ENCODE measurements at regions not wholly inside any gene's neighbourhood (a gene's known extent, or its start where the extent isn't known, plus 50 kb on each side); places are given as distances from the start of the nearest gene placed in this dataset.

DNA sequence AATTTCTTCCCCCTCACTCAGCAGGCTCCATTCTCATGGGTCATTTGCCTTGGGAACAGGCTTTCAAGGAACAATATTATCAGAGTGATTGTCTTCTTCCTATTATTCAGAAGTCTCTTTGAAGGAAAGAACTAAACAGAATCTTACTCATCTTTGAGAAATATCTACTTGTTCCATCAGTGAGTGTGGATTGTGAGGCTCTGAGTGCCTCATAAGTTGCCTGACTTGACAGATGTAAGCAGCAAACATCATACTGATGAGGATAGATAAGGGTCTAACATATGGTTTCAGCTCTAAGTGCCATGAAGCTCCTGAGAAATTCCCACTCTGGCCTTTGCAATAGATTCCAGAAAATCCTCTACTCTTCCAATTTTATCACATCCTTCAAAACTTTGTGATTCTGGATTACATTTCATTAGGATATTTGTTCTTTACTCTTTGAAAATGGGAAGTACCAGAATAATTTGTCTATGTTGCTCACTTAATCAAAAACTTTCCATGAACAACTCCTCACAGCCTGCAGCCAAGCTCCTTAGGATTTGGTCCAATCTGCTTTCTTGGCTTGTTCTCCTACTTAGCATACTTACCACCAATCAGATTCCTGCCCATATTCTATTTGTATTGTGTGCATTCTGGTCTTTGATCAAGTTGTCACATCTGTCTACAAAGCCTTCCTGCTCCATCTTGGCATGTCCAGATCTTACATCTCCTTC lies 120.1 kb downstream of the RPL22L1 start:
- H3K4me3 Mint-ChIP-seq, result no peak overlapping the region
- peaks cover 22% of the 10 kb centered on the region for H3K27me3 Mint-ChIP-seq (ENCODE audit: low read depth)
- CTCF ChIA-PET, result interaction anchor here (1.1 kb wide), 1 partner anchor 99 kb away, joined by 3 read pairs; no protein-coding TSS in a partner anchor

DNA sequence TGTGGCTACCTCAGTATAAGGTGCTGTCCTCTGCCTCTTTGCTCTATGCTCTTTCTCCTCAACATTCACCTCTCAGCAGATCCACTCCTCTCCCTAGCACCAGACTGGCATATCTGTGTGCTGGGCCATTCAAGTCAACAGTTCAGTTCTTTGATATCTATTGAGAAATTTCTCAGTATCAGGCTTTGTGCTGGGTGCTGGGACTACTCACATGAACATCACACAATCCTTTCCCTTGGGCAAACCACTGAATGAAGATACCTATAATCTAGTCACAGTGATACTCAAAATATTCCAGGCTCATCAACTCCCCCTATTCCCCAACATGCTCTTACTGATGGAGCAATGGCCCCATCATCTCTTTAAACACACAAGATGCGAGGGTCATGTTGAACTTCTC lies 120.8 kb downstream of the RPL22L1 start:
- Mint-ChIP-seq H3K9me3 (no peaks in the 10 kb centered on the region), H3K36me3 (ENCODE audit: low read depth) (no peaks in the 10 kb centered on the region), H3K4me3 (no peak overlapping the region), H3K4me1 (ENCODE audit: low read depth) (no peaks in the 10 kb centered on the region), H3K27me3 (ENCODE audit: low read depth) (peaks cover 22% of the 10 kb centered on the region), H3K27ac (no peak overlapping the region)
- CTCF ChIA-PET, result no interaction called here
- intact Hi-C loops (cut with micrococcal nuclease), result no loop called here
- no peak for DNase-seq

More for the DNA sequence above, 120.1 kb downstream of the RPL22L1 start:
- no peaks in the 10 kb centered on the region for H3K9me3 Mint-ChIP-seq
- intact Hi-C loops (cut with micrococcal nuclease), result no loop called here
- no peak for DNase-seq
- H3K36me3 Mint-ChIP-seq (ENCODE audit: low read depth), result no peaks in the 10 kb centered on the region
- no peaks in the 10 kb centered on the region for H3K4me1 Mint-ChIP-seq (ENCODE audit: low read depth)
- H3K27ac Mint-ChIP-seq, result no peak overlapping the region

DNA sequence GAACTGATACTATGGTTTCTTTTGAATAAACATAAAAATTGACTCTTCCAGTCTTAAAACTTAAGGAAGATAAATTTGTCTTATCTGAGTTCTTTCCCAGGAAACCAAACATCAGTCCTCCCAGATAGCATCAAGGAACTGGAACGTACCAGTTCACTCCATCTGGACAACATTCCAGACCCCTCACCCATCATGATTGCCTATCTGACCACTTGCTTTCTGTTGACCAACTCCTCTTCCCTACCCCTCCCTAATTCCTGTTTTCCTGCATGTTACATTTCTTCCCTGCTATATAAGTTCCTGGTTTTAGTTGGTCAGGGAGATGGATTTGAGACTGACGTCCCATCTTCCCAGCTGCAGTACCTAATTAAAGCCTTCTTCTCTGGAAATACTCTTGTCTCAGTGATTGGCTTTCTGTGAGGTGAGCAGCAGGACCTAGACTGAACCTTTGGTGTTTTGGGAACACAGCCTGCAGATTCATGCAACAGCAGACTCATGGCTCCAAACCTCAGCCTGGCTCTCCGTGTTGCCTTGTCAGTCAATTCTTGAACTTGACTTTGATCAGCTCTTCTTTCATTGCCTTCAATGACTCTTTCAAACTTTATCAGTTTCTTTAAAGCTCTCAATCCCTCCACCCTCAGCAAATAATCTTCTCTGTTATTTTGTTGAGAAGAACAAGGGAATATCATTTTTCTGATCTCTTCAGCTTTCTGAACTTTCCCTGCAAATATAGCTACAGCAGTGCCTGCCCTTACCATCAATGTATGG lies 123.6 kb downstream of the RPL22L1 start:
- no peak for DNase-seq
- peaks cover 16% of the 10 kb centered on the region for H3K27me3 Mint-ChIP-seq (ENCODE audit: low read depth)
- H3K9me3 Mint-ChIP-seq, result no peaks in the 10 kb centered on the region
- H3K4me1 Mint-ChIP-seq (ENCODE audit: low read depth), result no peaks in the 10 kb centered on the region
- H3K36me3 Mint-ChIP-seq (ENCODE audit: low read depth), result no peaks in the 10 kb centered on the region
- intact Hi-C loops (cut with micrococcal nuclease), result no loop called here
- no peak overlapping the region for H3K27ac Mint-ChIP-seq
- CTCF ChIA-PET, result no interaction called here
- no peak overlapping the region for H3K4me3 Mint-ChIP-seq

DNA sequence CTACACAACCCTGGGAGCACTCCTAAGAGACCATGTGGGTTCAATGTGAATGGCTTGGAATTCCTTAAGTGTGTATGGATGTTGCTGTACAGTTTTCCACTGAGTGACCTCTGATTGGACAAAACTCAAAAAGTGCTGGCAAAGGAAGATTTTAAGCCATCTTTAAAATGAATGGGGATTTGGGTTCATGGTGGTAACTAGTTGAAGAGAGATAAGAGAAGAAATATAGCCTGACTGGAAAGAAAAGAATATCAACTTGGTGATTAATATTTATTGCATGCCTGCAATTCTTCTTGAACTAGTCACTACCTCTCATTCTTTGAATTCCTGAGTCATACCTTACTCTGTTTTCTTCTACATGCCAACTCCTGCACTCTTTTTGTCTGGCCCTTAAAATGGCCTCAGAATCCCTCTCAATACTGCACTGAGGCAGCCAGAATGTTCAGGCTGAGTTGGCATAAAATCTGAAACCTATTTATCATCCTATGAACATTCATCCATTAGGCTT lies 124.7 kb downstream of the RPL22L1 start:
- DNase-seq, result no peak
- no peak overlapping the region for H3K4me3 Mint-ChIP-seq
- intact Hi-C loops (cut with micrococcal nuclease), result no loop called here
- H3K4me1 Mint-ChIP-seq (ENCODE audit: low read depth), result no peaks in the 10 kb centered on the region
- H3K9me3 Mint-ChIP-seq, result no peaks in the 10 kb centered on the region
- H3K27ac Mint-ChIP-seq, result no peak overlapping the region
- no peaks in the 10 kb centered on the region for H3K36me3 Mint-ChIP-seq (ENCODE audit: low read depth)
- peaks cover 13% of the 10 kb centered on the region for H3K27me3 Mint-ChIP-seq (ENCODE audit: low read depth)
- CTCF ChIA-PET, result no interaction called here

DNA sequence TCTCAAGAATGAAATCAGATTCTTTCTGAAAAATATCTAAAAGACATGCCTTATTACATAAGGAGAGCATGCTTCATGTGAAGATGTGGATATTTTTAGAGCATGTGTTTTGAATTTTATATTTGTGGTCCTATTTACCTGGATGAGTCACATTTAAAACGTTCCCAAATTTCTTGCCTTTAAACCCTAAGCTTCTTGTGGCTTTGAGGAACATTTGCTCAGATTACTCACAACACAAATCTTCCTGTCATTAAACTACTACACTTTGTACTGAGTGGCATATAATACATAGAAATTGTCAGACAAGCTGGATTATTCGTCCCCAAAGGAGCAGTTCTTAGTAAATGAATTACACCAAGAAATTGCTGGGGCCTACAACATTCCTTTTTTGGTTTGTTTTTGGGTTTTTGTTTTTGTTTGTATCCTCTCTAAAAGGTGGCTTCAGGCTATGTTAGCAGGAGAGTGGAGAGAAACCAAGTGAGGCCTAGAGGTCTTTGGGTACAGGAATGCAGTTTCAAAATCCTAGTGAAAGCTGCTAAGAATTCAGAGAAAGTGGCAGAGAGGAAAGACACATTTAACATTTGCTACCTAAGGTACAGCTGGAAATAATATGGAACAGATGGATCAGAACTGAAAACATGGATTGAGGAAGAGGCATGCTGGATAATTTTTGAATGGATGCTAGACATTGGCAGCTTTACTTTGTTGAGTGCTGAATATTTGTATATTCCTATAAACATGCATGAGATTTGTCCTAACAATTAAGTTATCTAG lies 128.1 kb downstream of the RPL22L1 start:
- Mint-ChIP-seq H3K9me3 (no peaks in the 10 kb centered on the region), H3K4me1 (ENCODE audit: low read depth) (no peaks in the 10 kb centered on the region), H3K36me3 (ENCODE audit: low read depth) (no peaks in the 10 kb centered on the region), H3K27ac (no peak overlapping the region), H3K27me3 (ENCODE audit: low read depth) (peaks cover 2% of the 10 kb centered on the region), H3K4me3 (no peak overlapping the region)
- intact Hi-C loops (cut with micrococcal nuclease), result no loop called here
- DNase-seq, result no peak
- CTCF ChIA-PET, result interaction anchor here (1.1 kb wide), 1 partner anchor 70 kb away, joined by 3 read pairs; no protein-coding TSS in a partner anchor

DNA sequence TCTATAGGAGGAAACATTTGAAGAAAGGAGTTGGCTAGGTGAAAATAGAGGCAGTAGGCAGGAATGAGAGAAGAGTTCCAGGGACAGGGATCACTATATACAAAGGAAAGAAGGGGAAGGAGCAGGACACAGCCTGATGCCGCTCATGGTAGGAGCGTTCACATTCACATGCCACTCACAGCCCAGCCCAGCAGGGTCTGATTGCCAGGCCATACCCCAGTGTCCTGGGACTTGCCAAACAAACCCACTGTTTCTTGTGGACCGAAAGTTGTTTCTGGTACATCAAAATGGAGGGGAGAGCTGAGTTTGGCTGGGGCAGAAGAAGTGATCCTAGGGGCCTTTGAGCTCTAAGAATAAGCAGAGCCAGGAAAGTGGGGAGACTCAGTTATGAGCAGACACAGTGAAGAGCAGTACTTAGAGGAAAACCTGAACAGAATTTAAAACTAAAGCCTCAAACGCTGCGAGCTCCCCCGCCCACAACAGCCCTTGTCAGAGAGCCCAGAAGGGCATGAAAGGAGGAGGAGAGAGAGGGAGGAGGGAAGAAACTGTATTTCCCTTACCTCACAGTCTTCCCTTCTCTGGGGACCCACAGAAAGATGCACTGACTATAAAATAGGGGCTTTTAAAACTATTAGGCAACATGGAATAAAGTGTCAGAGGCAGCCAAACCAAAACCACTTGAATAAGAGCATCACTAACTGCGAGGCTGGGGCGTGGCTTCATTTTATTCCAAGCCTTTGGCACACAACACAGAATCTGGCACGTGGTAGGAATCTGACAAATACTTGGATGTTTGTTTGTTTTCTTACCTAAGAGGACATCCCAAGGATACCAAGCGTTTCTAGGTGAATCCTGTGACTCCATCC lies 129.0 kb downstream of the RPL22L1 start:
- Mint-ChIP-seq H3K4me1 (ENCODE audit: low read depth) (no peaks in the 10 kb centered on the region), H3K27me3 (ENCODE audit: low read depth) (peaks cover 2% of the 10 kb centered on the region), H3K9me3 (no peaks in the 10 kb centered on the region), H3K36me3 (ENCODE audit: low read depth) (no peaks in the 10 kb centered on the region), H3K27ac (no peak overlapping the region), H3K4me3 (no peak overlapping the region)
- intact Hi-C loops (cut with micrococcal nuclease), result no loop called here
- no peak for DNase-seq
- CTCF ChIA-PET, result interaction anchor here (0.6 to 1.3 kb wide), 2 partner anchors 13 to 71 kb away, joined by 3 to 5 read pairs; no protein-coding TSS in a partner anchor

DNA sequence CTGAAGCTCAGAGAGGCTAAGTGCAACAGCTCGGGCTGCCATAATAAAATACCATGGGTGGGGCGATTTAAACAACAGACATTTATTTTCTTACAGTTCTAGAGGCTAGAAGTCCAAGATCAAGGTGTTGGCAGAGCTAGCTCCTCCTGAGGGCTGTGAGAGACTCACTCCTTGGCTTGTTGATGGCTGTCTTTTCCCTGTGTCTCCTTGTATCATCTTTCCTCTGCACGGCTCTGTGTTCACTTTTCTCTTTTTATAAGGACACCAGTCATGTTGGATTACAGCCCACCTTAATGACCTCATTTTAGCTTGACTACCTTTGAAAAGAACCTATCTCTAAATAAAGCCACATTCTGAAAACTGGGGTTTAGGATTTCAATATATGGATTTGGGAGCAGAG lies 129.7 kb downstream of the RPL22L1 start:
- H3K4me1 Mint-ChIP-seq (ENCODE audit: low read depth), result no peaks in the 10 kb centered on the region
- no peaks in the 10 kb centered on the region for H3K36me3 Mint-ChIP-seq (ENCODE audit: low read depth)
- H3K27me3 Mint-ChIP-seq (ENCODE audit: low read depth), result peaks cover 2% of the 10 kb centered on the region
- CTCF ChIA-PET, result interaction anchor here (0.6 to 1.3 kb wide), 2 partner anchors 13 to 72 kb away, joined by 3 to 5 read pairs; no protein-coding TSS in a partner anchor
- H3K27ac Mint-ChIP-seq, result no peak overlapping the region
- no peaks in the 10 kb centered on the region for H3K9me3 Mint-ChIP-seq
- intact Hi-C loops (cut with micrococcal nuclease), result no loop called here
- no peak overlapping the region for H3K4me3 Mint-ChIP-seq
- DNase-seq, result no peak

DNA sequence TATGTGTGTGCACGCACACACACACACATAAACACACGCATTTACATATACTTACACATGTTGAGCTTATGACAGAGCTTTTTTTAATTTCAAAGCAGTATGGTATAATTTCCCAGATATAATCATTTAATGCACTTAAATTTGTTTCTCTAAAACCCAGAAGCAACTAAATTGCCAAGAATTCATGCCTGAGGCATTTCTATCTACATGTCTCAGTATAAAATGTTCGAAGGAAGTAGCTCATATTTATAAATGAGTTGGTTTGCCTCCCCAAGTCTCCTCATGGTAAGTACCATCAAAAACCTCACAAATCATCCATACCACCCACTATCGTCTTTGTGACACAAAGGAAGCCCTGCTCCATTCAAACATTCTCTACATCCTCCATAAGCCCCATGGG lies 130.6 kb downstream of the RPL22L1 start:
- H3K27me3 Mint-ChIP-seq (ENCODE audit: low read depth), result peaks cover 9% of the 10 kb centered on the region
- CTCF ChIA-PET, result no interaction called here
- no peaks in the 10 kb centered on the region for H3K36me3 Mint-ChIP-seq (ENCODE audit: low read depth)
- H3K27ac Mint-ChIP-seq, result no peak overlapping the region
- intact Hi-C loops (cut with micrococcal nuclease), result no loop called here
- H3K4me1 Mint-ChIP-seq (ENCODE audit: low read depth), result no peaks in the 10 kb centered on the region
- H3K9me3 Mint-ChIP-seq, result no peaks in the 10 kb centered on the region
- H3K4me3 Mint-ChIP-seq, result no peak overlapping the region
- DNase-seq, result no peak

DNA sequence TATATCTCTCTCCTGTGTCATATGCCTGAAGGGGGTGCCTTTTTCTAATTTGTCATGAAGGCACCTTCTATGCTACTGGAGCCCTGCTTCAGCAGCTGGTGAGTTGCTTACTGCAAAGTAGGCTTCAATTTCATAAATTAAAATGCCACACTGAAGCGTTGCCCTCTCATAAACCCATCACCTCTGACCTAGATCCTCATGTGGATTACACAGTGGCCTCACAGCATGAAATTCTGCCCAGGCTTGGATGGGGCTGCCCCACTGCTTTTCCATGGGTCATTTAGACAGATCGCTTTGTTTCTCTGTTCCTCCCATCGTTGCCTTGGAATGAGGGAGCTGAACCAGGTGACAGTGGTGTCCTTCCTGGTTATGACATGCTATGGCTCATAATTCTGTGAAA lies 131.2 kb downstream of the RPL22L1 start:
- H3K27ac Mint-ChIP-seq, result no peak overlapping the region
- peaks cover 9% of the 10 kb centered on the region for H3K27me3 Mint-ChIP-seq (ENCODE audit: low read depth)
- no peaks in the 10 kb centered on the region for H3K36me3 Mint-ChIP-seq (ENCODE audit: low read depth)
- DNase-seq, result no peak
- CTCF ChIA-PET, result no interaction called here
- intact Hi-C loops (cut with micrococcal nuclease), result no loop called here
- H3K4me1 Mint-ChIP-seq (ENCODE audit: low read depth), result no peaks in the 10 kb centered on the region
- H3K9me3 Mint-ChIP-seq, result no peaks in the 10 kb centered on the region
- no peak overlapping the region for H3K4me3 Mint-ChIP-seq

DNA sequence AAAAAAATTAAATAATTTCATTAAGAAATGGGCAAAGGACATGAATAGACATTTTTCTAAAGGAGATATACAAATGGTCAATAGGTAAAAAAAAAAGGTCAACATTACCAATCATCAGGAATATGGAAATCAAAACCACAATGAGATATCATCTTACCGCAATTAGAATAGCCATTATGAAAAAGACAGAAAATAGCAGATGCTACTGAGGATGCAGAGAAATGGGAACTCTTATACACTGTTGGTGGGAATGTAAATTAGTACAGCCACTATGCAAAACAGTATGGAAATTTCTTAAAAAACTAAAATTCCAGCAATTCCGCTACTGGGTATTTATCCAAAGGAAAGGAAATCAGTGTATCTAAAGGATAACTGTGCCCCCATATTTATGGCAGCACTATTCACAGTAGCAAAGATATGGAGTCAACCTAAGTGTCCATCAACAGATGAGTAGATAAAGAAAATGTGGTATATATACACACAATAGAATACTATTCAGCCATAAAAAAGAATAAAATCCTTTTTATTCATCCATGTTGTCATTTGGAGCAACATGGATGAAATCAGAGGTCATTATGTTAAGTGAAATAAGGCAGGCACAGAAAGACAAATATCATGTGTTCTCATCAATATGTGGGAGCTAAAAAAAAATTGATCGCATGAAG lies 132.4 kb downstream of the RPL22L1 start:
- Mint-ChIP-seq H3K9me3 (no peaks in the 10 kb centered on the region), H3K4me3 (no peak overlapping the region), H3K4me1 (ENCODE audit: low read depth) (no peaks in the 10 kb centered on the region), H3K27me3 (ENCODE audit: low read depth) (peaks cover 9% of the 10 kb centered on the region), H3K27ac (no peak overlapping the region), H3K36me3 (ENCODE audit: low read depth) (no peaks in the 10 kb centered on the region)
- DNase-seq, result no peak
- CTCF ChIA-PET, result no interaction called here
- intact Hi-C loops (cut with micrococcal nuclease), result no loop called here

DNA sequence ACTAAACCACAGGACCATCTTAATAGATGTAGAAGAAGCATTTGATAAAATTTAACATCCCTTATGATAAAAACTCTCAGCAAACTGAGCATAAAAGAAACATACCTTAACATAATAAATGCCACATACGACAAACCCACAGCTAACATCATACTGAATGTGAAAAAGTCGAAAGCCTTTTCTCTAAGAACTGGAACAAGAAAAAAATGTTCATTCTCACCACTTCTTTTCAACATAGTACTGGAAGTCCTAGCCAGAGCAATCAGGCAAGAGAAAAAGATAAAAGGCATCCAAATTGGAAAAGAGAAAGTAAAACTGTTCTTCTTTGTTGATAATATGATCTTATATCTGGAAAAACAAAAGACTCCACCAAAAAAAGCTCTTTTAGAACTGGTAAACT lies 134.2 kb downstream of the RPL22L1 start:
- intact Hi-C loops (cut with micrococcal nuclease), result no loop called here
- Mint-ChIP-seq H3K4me1 (ENCODE audit: low read depth) (no peaks in the 10 kb centered on the region), H3K4me3 (no peak overlapping the region), H3K27ac (no peak overlapping the region), H3K36me3 (ENCODE audit: low read depth) (no peaks in the 10 kb centered on the region), H3K27me3 (ENCODE audit: low read depth) (peaks cover 14% of the 10 kb centered on the region), H3K9me3 (no peaks in the 10 kb centered on the region)
- CTCF ChIA-PET, result no interaction called here
- no peak for DNase-seq

All from activated naive CD4-positive, alpha-beta T cell treated with anti-CD3 and anti-CD28 coated beads for 36 hours (primary cell).